Heart right ventricle (tissue), 16 donors: ENCODE measurements at regions not wholly inside any gene's neighbourhood (a gene's known extent, or its start where the extent isn't known, plus 50 kb on each side); places are given as distances from the start of the nearest gene placed in this dataset.

Source experiments
- ATAC-seq, 8 donors: fragments of 200-7000 bp; cut with Tn5 transposase; one replicate each; pipeline ENCODE4 v1.9.1; 2020; ENCODE audit warnings: mild to moderate bottlenecking in 8 of 8, moderate library complexity in 8 of 8, moderate number of reproducible peaks in 1 of 8
- DNase-seq, 2 donors: peaks; one replicate each; pipeline ENCODE4 v3.0.0-alpha.2; 2020
- H3K27ac ChIP-seq, 10 donors: fragments of 200-600 bp; sonication (generic) in 2 of 10; one replicate each; pipeline versions ENCODE4 v1.5.0 to v1.8.0; 2020 to 2022; ENCODE audit warnings: mild to moderate bottlenecking in 3 of 10
- H3K27me3 ChIP-seq, 7 donors: fragments of 200-600 bp; one replicate each; pipeline ENCODE4 v1.8.0; 2021 to 2022; ENCODE audit warnings: mild to moderate bottlenecking in 2 of 7
- H3K36me3 ChIP-seq, 9 donors: fragments of 200-600 bp; sonication (generic) in 1 of 9; one replicate each; pipeline versions ENCODE4 v1.5.0 to v1.8.0; 2020 to 2022; ENCODE audit warnings: mild to moderate bottlenecking in 2 of 9
- H3K4me1 ChIP-seq, 9 donors: fragments of 200-600 bp; sonication (generic) in 1 of 9; one replicate each; pipeline versions ENCODE4 v1.5.0 to v1.8.0; 2020 to 2022; ENCODE audit warnings: mild to moderate bottlenecking in 4 of 9
- H3K4me3 ChIP-seq, 10 donors: fragments of 200-600 bp; sonication (generic) in 2 of 10; one replicate each; pipeline versions ENCODE4 v1.5.0 to v1.8.0; 2020 to 2022; ENCODE audit warnings: mild to moderate bottlenecking in 7 of 10, moderate library complexity in 2 of 10
- H3K9me3 ChIP-seq, 11 donors: fragments of 200-600 bp in 10 of 11; sonication (generic) in 2 of 11; one replicate each; pipeline versions ENCODE4 v1.5.0 to v1.8.0; 2013 to 2022; ENCODE audit warnings: mild to moderate bottlenecking in 2 of 11, control low read depth in 1 of 11, moderate library complexity in 1 of 11
- CTCF ChIP-seq, 9 donors: fragments of 200-600 bp; sonication (generic) in 2 of 9; IDR thresholded peaks; one replicate each; pipeline versions ENCODE4 v1.5.0 to v1.8.0; 2021 to 2022; ENCODE audit warnings: antibody characterized with exemption in 9 of 9, mild to moderate bottlenecking in 5 of 9, moderate library complexity in 1 of 9
- WGBS, 2 donors: extraction: QIAGEN DNeasy Blood & Tissue Kit; methylation state at CpG; one replicate each; pipeline ENCODE4 v1.1.7; 2013; ENCODE audit warnings: inconsistent platforms in 1 of 2; 5-methylcytosine and 5-hydroxymethylcytosine counted together
- intact Hi-C, 10 donors: fragments of 100-400 bp; cut with DNase I; formaldehyde crosslinking; loops; one replicate each; pipeline versions ENCODE4 v1.11.1 to v1.14.2; 2022
- donor health status: Arrhythmogenic right ventricular cardiomyopathy.
- donor health status: ischemic (EF 13 %, LVEDD 7.1; RV severe dilation, severe dysfunction).
- donor health status: healthy with polysubstance abuse.
- donor health status: DM: no; HTN: yes; CAD: no.
- donor health status: DM: no; HTN: no; CAD: no.
- donor health status: ischemic (EF 25% LVEDD 6.9; RV normal size, moderate dysfunction).
- donor health status: ischemic (EF 25% LVEDD 5.7; RV mildly dilated, moderate dysfunction).
- donor health status: healthy.
- donor health status: DM: yes; HTN: yes; CAD: no.
- donor health status: Ischemic cardiomyopathy.
- donor health status: ischemic (EF 35%, LVEDD 5.7; RV mildly dilated, moderate dysfunction).
- donor health status: nonischemic (EF 11% LVEDD 7.7; RV severe dilation, severe dysfunction).
- donor health status: DM: yes; HTN: yes; CAD: no.
- donor health status: PGD.
- donor health status: ischemic (EF 29% LVEDD 5.4; RV normal size, mild dysfunction).
- donor health status: nonischemic (EF 23%, LVEDD 6.1; RV moderate dilation, normal function).

GRCh38 chr3:118781232-118781631, 253.4 kb downstream of the IGSF11 start:
- ATAC-seq (no peak), DNase-seq (no peak)
- Histone ChIP-seq H3K27me3 (no peaks in the 10 kb centered on the region), H3K9me3 (no peaks in the 10 kb centered on the region), H3K27ac (no peak overlapping the region), H3K4me3 (no peak overlapping the region), H3K4me1 (no peaks in the 10 kb centered on the region), H3K36me3 (no peaks in the 10 kb centered on the region)
- WGBS, 2 donors = 58 to 85% methylated on average over 3 of the region's 3 CpGs
- intact Hi-C loops = no loop called here
- no peak for TF ChIP-seq CTCF (IDR thresholded peaks at IDR 0.05)

GRCh38 chr3:118781839-118782238, 252.8 kb downstream of the IGSF11 start:
- H3K4me1 ChIP-seq = no peaks in the 10 kb centered on the region
- ATAC-seq = no peak
- WGBS, 2 donors = 11 to 18% methylated on average over 1 of the region's 1 CpG

GRCh38 chr3:118782755-118783202, 251.9 kb downstream of the IGSF11 start:
- H3K9me3 ChIP-seq = no peaks in the 10 kb centered on the region
- no peaks in the 10 kb centered on the region for H3K27me3 ChIP-seq
- intact Hi-C loops = no loop called here
- no peak for ATAC-seq
- 36 to 41% methylated on average over 2 of the region's 2 CpGs for WGBS, 2 donors
- TF ChIP-seq CTCF (IDR thresholded peaks at IDR 0.05) = no peak
- no peaks in the 10 kb centered on the region for H3K36me3 ChIP-seq
- no peaks in the 10 kb centered on the region for H3K4me1 ChIP-seq
- H3K4me3 ChIP-seq = no peak overlapping the region
- no peak for DNase-seq
- H3K27ac ChIP-seq = no peak overlapping the region

More at GRCh38 chr3:118781839-118782238, 252.8 kb downstream of the IGSF11 start:
- no peaks in the 10 kb centered on the region for H3K36me3 ChIP-seq
- H3K27me3 ChIP-seq = no peaks in the 10 kb centered on the region
- H3K4me3 ChIP-seq = no peak overlapping the region
- H3K27ac ChIP-seq = no peak overlapping the region
- DNase-seq = no peak
- intact Hi-C loops = no loop called here
- no peak for TF ChIP-seq CTCF (IDR thresholded peaks at IDR 0.05)
- no peaks in the 10 kb centered on the region for H3K9me3 ChIP-seq

DNA sequence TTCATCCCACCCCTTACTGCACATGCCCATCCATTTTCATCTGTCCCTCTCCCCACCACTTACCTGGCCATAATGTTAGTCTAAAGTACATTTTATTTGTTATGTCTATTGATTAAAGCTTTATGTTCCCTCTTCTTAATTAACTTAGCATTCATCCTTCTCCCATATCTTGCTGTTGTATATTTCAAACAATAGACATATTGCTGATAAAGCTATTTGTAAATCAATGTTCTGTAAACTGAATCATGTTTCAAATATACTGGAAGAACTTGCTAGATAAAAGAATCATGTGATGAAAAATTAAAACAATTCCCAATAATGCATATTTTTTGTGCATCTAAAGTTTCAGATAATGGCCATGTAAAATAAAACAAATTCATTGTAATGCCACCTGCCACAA, 249.2 kb downstream of the IGSF11 start:
- intact Hi-C loops = no loop called here
- Histone ChIP-seq H3K27me3 (no peaks in the 10 kb centered on the region), H3K9me3 (no peaks in the 10 kb centered on the region), H3K4me1 (no peaks in the 10 kb centered on the region), H3K36me3 (no peaks in the 10 kb centered on the region), H3K4me3 (no peak overlapping the region), H3K27ac (no peak overlapping the region)
- no peak for TF ChIP-seq CTCF (IDR thresholded peaks at IDR 0.05)
- DNase-seq (no peak), ATAC-seq (no peak)

DNA sequence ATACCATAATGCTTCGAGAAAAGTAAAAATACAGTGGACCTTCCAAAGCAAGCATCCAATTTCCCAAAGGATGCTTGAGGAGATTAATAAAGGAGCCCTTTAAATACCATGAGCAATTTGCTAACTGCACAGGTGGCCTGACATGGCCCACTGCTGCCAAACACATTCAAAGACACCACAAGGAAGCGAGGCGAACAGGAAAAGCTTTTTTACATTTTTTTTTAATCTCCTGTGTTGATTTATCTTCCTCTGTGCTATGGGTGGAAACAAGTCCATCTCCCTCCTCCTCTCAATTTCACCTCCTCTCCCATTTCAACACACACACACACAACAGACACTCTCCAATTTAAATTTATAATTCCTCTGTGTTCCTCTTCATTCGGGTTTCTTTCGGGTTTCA, 243.4 kb downstream of the IGSF11 start:
- H3K36me3 ChIP-seq = no peaks in the 10 kb centered on the region
- intact Hi-C loops = no loop called here

More for the DNA sequence above, 243.4 kb downstream of the IGSF11 start:
- Histone ChIP-seq H3K27me3 (peaks cover 0 to 3% (median 0%) of the 10 kb centered on the region in 7 donors), H3K4me3 (no peak overlapping the region), H3K9me3 (no peaks in the 10 kb centered on the region), H3K27ac (no peak overlapping the region), H3K4me1 (no peaks in the 10 kb centered on the region)
- TF ChIP-seq CTCF (IDR thresholded peaks at IDR 0.05) = no peak
- 65 to 75% methylated on average over 5 of the region's 5 CpGs for WGBS, 2 donors
- DNase-seq (no peak), ATAC-seq (no peak)
